ENCODE measurements at regions not wholly inside any gene's neighbourhood (a gene's known extent, or its start where the extent isn't known, plus 50 kb on each side); places are given as distances from the start of the nearest gene placed in this dataset.
A peak's percentile ranks its signal among the peaks of the same experiment; 100 is the strongest.

- FAIRE-seq = no peak
- DNase-seq (ENCODE audit: insufficient read length, low spot score) = no peak
- no peak for TF ChIP-seq TAF1 (IDR thresholded peaks at IDR 0.05; ENCODE audit: low read depth, low read length)
- no peak for TF ChIP-seq POU2F2 (IDR thresholded peaks at IDR 0.05; ENCODE audit: low read depth, low read length)
Measured at GRCh38 chr2:153138651-153139375, 339.7 kb downstream of the RPRM start.

GRCh38 chr2:153136216-153136615 is 342.3 kb downstream of the RPRM start:
- DNase-seq (ENCODE audit: insufficient read length, low spot score) (no peak), FAIRE-seq (no peak)
- no peak for TF ChIP-seq TAF1 (IDR thresholded peaks at IDR 0.05; ENCODE audit: low read depth, low read length)

GRCh38 chr2:153134725-153135124 is 343.8 kb downstream of the RPRM start:
- FAIRE-seq (no peak), DNase-seq (ENCODE audit: insufficient read length, low spot score) (no peak)
- TF ChIP-seq SPI1 (IDR thresholded peaks at IDR 0.05; ENCODE audit: low read depth, low read length) = no peak
- TF ChIP-seq POU2F2 (IDR thresholded peaks at IDR 0.05; ENCODE audit: low read depth, low read length) = no peak
- TF ChIP-seq POLR2A (IDR thresholded peaks at IDR 0.05; ENCODE audit: low read depth, low read length) = no peak
- TF ChIP-seq POLR2AphosphoS5 (IDR thresholded peaks at IDR 0.05; ENCODE audit: low read depth, low read length) = no peak
- no peak for TF ChIP-seq TAF1 (IDR thresholded peaks at IDR 0.05; ENCODE audit: low read depth, low read length)
- TF ChIP-seq PAX5 (IDR thresholded peaks at IDR 0.05; ENCODE audit: insufficient read depth, low read length, severe bottlenecking) = no peak

GRCh38 chr2:153133716-153134115 is 344.8 kb downstream of the RPRM start:
- no peak for DNase-seq (ENCODE audit: insufficient read length, low spot score)
- TF ChIP-seq POU2F2 (IDR thresholded peaks at IDR 0.05; ENCODE audit: low read depth, low read length) = no peak
- no peak for TF ChIP-seq POLR2AphosphoS5 (IDR thresholded peaks at IDR 0.05; ENCODE audit: low read depth, low read length)
- no peak for TF ChIP-seq POLR2A (IDR thresholded peaks at IDR 0.05; ENCODE audit: low read depth, low read length)
- TF ChIP-seq PAX5 (IDR thresholded peaks at IDR 0.05; ENCODE audit: insufficient read depth, low read length, severe bottlenecking) = no peak
- TF ChIP-seq TAF1 (IDR thresholded peaks at IDR 0.05; ENCODE audit: low read depth, low read length) = no peak
- TF ChIP-seq SPI1 (IDR thresholded peaks at IDR 0.05; ENCODE audit: low read depth, low read length) = no peak
- FAIRE-seq = no peak

- DNase-seq (ENCODE audit: insufficient read length, low spot score) = no peak
- no peak for TF ChIP-seq POU2F2 (IDR thresholded peaks at IDR 0.05; ENCODE audit: low read depth, low read length)
- no peak for TF ChIP-seq POLR2AphosphoS5 (IDR thresholded peaks at IDR 0.05; ENCODE audit: low read depth, low read length)
- TF ChIP-seq SPI1 (IDR thresholded peaks at IDR 0.05; ENCODE audit: low read depth, low read length) = no peak
- no peak for TF ChIP-seq TAF1 (IDR thresholded peaks at IDR 0.05; ENCODE audit: low read depth, low read length)
- TF ChIP-seq PAX5 (IDR thresholded peaks at IDR 0.05; ENCODE audit: insufficient read depth, low read length, severe bottlenecking) = no peak
- TF ChIP-seq POLR2A (IDR thresholded peaks at IDR 0.05; ENCODE audit: low read depth, low read length) = no peak
- no peak for FAIRE-seq
Measured at GRCh38 chr2:153132418-153132817, 346.1 kb downstream of the RPRM start.

GRCh38 chr2:153115141-153115540 is 363.4 kb downstream of the RPRM start:
- TF ChIP-seq TAF1 (IDR thresholded peaks at IDR 0.05; ENCODE audit: low read depth, low read length) (no peak), POU2F2 (IDR thresholded peaks at IDR 0.05; ENCODE audit: low read depth, low read length) (no peak), SPI1 (IDR thresholded peaks at IDR 0.05; ENCODE audit: low read depth, low read length) (no peak), POLR2AphosphoS5 (IDR thresholded peaks at IDR 0.05; ENCODE audit: low read depth, low read length) (no peak), PAX5 (IDR thresholded peaks at IDR 0.05; ENCODE audit: insufficient read depth, low read length, severe bottlenecking) (no peak), POLR2A (IDR thresholded peaks at IDR 0.05; ENCODE audit: low read depth, low read length) (no peak)
- DNase-seq (ENCODE audit: insufficient read length, low spot score) = no peak
- peak; percentile 13 for FAIRE-seq

- TF ChIP-seq POU2F2 (IDR thresholded peaks at IDR 0.05; ENCODE audit: low read depth, low read length) = no peak
- no peak for TF ChIP-seq TAF1 (IDR thresholded peaks at IDR 0.05; ENCODE audit: low read depth, low read length)
- TF ChIP-seq POLR2AphosphoS5 (IDR thresholded peaks at IDR 0.05; ENCODE audit: low read depth, low read length) = no peak
- no peak for TF ChIP-seq PAX5 (IDR thresholded peaks at IDR 0.05; ENCODE audit: insufficient read depth, low read length, severe bottlenecking)
- no peak for TF ChIP-seq SPI1 (IDR thresholded peaks at IDR 0.05; ENCODE audit: low read depth, low read length)
- TF ChIP-seq POLR2A (IDR thresholded peaks at IDR 0.05; ENCODE audit: low read depth, low read length) = no peak
- no peak for FAIRE-seq
- no peak for DNase-seq (ENCODE audit: insufficient read length, low spot score)
Measured at GRCh38 chr2:153110486-153110885, 368.1 kb downstream of the RPRM start.

- TF ChIP-seq POLR2AphosphoS5 (IDR thresholded peaks at IDR 0.05; ENCODE audit: low read depth, low read length) = no peak
- no peak for TF ChIP-seq POU2F2 (IDR thresholded peaks at IDR 0.05; ENCODE audit: low read depth, low read length)
- TF ChIP-seq SPI1 (IDR thresholded peaks at IDR 0.05; ENCODE audit: low read depth, low read length) = no peak
- TF ChIP-seq POLR2A (IDR thresholded peaks at IDR 0.05; ENCODE audit: low read depth, low read length) = no peak
- no peak for TF ChIP-seq TAF1 (IDR thresholded peaks at IDR 0.05; ENCODE audit: low read depth, low read length)
- no peak for TF ChIP-seq PAX5 (IDR thresholded peaks at IDR 0.05; ENCODE audit: insufficient read depth, low read length, severe bottlenecking)
- no peak for DNase-seq (ENCODE audit: insufficient read length, low spot score)
- no peak for FAIRE-seq
Measured at GRCh38 chr2:153109793-153110192, 368.8 kb downstream of the RPRM start.

GRCh38 chr2:153106802-153107477 is 371.6 kb downstream of the RPRM start:
- DNase-seq (ENCODE audit: insufficient read length, low spot score) (no peak), FAIRE-seq (no peak)
- no peak for TF ChIP-seq SPI1 (IDR thresholded peaks at IDR 0.05; ENCODE audit: low read depth, low read length)

- no peak for DNase-seq (ENCODE audit: insufficient read length, low spot score)
Measured at GRCh38 chr2:153105829-153106578, 372.6 kb downstream of the RPRM start.

More at GRCh38 chr2:153105829-153106578, 372.6 kb downstream of the RPRM start:
- FAIRE-seq = peak; percentile 13
- TF ChIP-seq POLR2A (IDR thresholded peaks at IDR 0.05; ENCODE audit: low read depth, low read length) = no peak
- TF ChIP-seq POU2F2 (IDR thresholded peaks at IDR 0.05; ENCODE audit: low read depth, low read length) = no peak
- no peak for TF ChIP-seq POLR2AphosphoS5 (IDR thresholded peaks at IDR 0.05; ENCODE audit: low read depth, low read length)
- no peak for TF ChIP-seq SPI1 (IDR thresholded peaks at IDR 0.05; ENCODE audit: low read depth, low read length)
- TF ChIP-seq TAF1 (IDR thresholded peaks at IDR 0.05; ENCODE audit: low read depth, low read length) = no peak
- TF ChIP-seq PAX5 (IDR thresholded peaks at IDR 0.05; ENCODE audit: insufficient read depth, low read length, severe bottlenecking) = no peak
